ENCODE measurements at regions not wholly inside any gene's neighbourhood (a gene's known extent, or its start where the extent isn't known, plus 50 kb on each side); places are given as distances from the start of the nearest gene placed in this dataset.

GRCh38 chr2:221716426-221717303 lies 144.6 kb upstream of the EPHA4 start:
- no peak for TF ChIP-seq CTCF (conservative IDR thresholded peaks at IDR 0.05)
- TF ChIP-seq EZH2 (IDR thresholded peaks at IDR 0.05; ENCODE audit: low read depth) = no peak

All from PC-9 (cell line).